Middle frontal gyrus (tissue), 1 donor: ENCODE measurements at regions not wholly inside any gene's neighbourhood (a gene's known extent, or its start where the extent isn't known, plus 50 kb on each side); places are given as distances from the start of the nearest gene placed in this dataset.
"Not testable (repeated sequence)": the region's sequence is repeated elsewhere in the genome, so short reads cannot be mapped to it uniquely, and the experiment has no call there.

Source experiments
- DNase-seq: peaks from one replicate; pipeline ENCODE4 v3.0.0-alpha.2; 2015; ENCODE audit warnings: low spot score; ENCODE audit errors: extremely low spot score

DNA sequence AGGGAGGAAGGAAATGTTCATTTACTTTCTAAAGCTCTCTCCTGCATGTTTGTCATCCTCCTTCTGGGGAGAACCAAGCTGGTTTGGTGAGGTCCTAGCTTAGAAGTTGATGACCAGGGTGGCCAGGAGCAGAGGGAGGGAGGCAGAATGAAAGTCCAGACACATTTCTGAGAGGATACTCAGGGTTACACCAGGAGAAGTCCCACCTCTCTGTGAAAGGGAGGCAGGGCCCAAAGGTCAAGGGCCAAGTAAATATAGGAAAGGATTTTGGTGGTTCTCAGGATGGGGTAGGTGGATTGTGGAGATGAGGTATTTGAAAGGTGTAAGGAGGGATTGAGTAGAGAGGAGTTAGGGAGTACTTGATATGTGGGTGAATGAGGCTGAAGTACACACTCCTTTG is 58.0 kb upstream of the FBXO11 start:
- DNase-seq: no peak

DNA sequence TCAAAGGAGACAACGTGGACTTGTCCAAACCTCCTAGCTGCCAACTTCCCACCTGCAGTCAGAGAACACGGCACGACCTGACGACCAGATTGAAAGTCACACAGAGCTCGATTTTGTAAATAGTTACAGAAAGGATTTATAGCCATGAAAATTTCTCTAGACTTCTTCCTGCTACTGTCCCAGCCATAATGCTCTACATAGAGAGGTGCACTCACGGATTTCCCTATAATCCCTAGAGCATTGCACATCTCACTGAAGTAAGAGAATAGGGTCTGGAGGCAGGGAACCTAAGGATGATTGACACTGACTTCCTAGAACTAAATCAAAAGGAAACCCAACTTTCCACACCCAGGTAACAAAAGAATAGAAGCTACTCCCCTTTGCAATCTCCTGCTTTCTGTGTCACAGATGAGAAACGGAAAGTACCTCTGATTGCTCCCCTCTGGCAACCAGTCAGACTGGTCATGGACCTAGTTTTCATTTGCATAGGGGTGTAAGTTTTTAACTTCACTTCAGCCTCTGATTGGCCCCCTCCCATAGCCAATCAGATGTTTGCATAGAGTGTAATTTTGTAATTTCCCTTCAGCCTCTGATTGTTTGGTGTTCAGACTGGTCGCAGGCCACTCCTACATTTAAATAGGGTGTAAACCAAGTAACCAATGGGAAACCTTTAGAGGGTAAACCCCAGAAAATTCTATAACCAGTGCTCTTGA is 58.6 kb upstream of the FBXO11 start:
- no peak for DNase-seq

DNA sequence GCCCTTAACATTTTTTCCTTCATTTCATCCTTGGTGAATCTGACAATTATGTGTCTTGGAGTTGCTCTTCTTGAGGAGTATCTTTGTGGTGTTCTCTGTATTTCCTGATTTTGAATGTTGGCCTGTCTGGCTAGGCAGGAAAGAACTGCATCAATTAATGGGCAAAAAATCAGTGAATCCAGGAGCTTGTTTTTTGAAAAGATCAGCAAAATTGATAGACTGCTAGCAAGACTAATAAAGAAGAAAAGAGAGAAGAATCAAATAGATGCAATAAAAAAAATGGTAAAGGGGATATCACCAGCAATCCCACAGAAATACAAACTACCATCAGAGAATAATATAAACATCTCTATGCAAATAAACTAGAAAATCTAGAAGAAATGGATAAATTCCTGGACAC is 70.4 kb upstream of the FBXO11 start:
- not testable (repeated sequence) for DNase-seq

DNA sequence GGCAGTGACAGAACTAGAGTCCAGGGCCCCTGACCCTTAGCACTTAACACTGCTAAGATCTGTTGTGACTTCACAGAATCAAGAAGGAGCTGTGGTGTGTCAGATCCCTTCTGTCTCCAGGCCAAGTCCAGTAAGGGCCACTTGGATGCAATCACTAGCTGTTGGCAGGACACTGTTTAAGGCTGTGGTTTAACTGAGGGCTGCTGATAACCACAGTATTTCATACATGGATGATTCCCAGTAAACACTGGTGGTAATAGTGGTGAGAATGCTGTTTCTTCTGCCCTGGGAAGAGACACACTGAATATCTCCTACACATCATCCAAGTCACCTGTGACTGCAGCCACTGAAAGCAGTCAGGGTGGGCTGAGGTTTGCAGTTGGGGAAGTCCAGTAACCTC is 77.7 kb upstream of the FBXO11 start:
- DNase-seq: no peak

DNA sequence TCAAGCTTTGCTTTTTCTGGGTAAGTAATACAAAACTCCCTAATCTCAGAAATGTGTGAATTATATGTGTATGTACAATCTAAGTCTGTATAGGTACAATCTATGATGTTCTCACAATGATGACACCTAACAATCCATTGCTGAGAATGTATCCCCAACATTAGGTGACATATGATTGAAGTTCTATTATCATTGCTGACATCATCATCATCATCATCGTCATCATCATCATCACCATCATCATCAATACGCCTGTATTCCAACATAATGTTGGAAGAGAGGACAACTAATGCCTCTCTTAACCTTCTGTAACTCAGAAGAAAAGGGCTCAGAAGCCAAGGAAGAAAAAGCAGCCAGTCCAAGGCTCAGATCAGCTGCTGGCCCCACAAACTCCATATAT is 84.2 kb upstream of the FBXO11 start:
- DNase-seq: no peak

DNA sequence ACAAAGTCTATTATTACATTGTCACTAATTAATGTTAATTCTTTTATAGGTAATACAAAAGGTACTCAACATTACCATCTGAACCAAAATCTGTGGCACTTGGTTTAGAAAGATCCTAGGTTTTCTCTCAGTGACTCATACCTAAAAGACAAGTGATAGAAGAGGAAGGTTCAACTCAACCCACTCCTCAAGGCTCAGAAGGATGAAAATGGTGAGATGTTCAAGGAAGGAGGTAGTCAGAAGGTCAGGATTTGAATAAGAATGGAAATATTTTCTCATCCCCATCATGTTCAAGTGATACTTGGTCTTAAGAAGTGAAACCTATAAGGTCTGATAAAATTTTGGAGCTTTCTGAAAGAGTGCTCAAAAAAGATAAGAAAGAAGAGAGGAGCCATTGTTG is 86.4 kb upstream of the FBXO11 start:
- DNase-seq: no peak

DNA sequence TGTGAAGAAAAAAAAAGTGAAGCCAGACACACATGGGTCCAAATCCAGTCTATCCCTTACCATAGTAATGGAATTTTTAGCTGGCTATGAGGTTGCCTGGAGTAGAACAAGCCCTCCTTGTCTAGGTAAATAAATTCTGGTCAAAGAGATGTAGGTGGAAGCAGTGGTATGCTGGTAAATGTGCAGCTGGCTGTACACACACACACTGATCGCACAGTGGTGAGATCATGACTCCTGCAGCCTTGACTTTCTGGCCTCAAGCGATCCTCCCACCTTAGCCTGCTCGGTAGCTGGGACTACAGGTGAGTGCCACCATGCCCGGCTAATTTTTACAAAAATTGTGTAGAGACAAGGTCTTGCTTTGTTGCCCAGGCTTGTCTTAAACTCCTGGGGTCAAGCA is 90.5 kb upstream of the FBXO11 start:
- no peak for DNase-seq

DNA sequence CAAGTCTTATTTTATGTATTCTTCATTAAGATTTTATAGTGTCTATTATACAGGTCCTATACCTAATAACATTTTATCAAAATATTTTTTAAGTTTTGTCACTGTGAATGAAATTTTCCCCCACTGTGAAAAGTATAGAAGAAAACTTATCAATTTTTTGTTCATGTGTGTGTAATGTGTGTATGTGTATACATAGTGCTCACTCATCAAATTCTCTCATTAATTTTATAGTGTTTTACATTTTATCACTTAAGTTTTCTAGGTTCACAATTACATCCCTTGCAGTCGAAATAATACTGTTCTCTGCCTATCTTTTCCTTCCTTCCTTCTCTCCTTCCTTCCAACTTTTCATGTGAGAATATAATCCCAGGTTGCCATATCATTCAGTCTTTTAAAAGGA is 93.2 kb upstream of the FBXO11 start:
- no peak for DNase-seq

DNA sequence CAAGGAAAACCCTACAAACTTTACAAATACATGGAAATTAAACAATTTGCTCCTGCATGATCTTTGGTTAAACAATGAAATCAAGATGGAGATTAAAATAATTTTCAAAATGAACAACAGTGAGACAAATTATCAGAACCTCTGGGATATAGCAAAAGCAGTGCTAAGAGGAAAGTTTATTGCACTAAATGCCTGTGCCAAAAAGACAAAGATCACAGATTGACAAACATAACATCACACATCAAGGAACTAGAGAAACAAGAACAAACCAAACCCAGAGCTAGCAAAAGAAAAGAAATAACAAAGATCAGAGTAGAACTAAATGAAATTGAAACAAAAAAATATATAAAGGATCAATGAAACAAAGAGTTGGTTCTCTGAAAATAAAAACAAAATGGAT is 95.2 kb upstream of the FBXO11 start:
- DNase-seq: no peak

DNA sequence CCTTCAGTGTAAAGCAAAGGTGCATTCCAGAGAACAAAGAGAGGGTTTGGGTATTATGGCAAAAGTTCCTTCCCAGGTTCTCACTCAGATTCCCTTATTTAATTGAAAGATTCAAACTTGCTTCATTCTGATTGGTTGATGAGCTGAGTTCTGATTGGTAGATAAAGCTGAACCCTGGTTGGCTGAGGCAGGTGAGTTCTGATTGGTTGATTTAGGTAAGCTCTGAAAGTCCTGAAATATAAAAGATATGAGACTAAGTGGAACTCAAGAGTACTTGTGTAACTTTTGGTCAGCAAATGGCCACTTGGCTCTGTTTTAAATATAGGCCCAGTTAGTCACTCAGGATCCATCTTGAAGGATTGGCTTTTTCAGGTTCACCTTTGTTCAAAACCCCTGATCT is 99.8 kb upstream of the FBXO11 start:
- no peak for DNase-seq

DNA sequence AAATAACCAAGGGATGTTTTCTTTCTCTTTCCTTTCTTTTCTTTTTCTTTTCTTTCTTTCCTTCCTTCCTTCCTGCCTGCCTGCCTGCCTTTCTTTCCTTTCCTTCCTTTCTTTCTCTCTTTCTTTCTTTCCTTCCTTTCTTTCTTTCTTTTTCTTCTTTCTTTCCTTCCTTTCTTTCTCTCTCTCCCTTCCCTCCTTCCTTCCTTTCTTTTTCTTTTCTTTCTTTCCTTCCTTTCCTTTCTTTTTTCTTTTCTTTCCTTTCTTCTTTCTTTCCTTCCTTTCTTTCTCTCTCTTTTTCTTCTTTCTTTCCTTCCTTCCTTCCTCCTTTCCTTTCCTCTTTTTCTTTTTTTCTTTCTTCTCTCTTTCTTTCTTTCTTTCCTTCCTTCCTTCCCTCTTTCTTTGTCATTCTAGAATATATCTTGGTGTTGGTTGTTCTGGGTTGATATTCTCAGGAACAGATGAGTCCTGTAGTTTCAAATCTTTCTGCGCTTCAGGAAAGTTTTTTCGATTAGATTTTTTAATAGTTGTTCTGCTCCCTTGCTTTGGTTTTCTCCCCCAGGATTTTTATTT is 101.5 kb upstream of the FBXO11 start:
- DNase-seq: no peak

DNA sequence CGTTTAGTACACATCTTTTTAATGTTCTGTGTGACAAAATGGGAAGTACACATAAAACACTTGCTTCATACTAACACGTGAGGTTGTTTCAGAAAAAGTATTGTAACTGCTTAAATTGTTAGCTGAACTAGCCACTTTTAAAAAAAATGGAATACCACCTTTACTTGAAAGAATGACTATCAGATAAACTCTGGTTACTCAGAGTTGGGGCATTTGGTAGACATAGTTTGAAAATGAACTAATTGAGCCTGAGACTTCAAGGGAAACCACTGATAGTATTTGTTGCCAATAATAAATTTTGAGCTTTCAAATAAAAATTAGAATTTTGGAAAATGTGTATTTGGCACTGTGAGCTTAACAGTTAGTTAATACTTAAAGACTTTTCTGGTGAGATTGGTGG is 103.0 kb upstream of the FBXO11 start:
- no peak for DNase-seq

DNA sequence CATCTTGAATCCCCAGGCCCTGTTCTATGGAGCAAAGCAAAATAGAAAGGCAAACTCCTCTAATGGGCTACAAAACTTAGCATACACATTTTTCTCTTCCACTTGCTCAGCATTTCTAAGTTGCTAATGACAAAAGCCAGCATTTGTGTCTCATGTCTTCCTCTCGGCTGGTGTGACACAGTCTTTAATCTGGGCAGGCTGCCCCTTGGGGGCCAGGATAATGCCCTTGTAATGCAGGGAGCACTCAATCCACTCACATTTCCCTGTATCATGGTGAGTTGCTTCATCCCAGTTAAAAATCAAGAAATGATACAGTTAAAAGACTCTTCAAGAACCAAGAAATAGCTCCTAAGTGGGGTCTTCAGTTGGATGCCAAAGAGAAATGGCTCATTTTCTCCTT is 109.1 kb upstream of the FBXO11 start:
- no peak for DNase-seq

DNA sequence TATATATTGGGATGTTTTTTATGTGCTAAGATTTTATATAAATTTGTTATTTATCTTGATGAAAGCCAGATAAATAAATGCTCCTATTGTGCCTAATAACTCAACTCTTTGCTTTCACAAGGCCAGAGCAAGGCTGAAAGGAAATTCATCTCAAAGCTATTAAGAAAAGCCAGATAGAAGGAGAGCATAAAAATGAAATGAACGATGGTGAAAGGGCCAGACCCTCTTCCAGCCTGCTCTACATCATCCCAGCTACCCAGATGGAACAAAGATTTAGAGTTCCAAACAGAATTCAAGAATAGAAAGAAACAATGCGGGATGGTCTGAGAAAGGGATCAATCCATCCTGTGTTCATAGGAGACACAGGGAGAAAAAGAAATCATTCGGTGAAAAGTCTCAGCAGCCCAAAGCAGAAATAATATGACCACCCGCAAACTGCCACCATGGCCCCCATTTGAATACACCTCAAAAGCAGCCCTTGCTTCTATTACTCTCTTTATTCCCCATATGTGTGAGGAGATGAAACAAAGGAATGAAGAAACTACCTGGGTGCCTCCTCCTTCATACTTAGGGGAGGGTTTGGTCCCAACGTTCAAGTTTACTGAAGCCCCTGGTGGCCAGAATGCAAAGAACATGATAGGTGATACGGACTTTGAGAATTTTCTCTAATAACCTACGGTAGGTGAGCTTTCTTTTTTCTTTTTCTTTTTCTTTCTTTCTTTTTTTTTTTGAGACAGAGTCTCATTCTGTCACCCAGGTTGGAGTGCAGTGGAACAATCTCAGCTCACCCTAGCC is 110.1 kb upstream of the FBXO11 start:
- DNase-seq: no peak

DNA sequence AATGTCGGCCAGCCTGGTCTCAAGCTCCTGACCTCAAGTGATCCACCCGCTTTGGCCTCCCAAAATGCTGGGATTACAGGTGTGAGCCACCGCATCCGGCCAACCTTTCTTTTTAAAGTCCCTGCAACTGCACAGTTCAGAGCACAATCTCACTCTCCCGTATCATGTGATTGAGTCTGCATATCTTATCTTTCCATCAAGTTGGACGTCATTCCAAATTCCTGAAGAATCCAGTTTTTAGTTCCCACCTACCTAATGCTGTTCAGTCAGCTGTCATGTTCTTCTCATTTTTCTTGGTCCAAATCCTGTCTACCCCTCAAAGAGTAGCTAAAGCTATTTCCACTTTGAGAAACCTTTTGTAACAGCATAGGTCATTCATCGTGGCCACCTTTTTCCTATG is 110.8 kb upstream of the FBXO11 start:
- no peak for DNase-seq

DNA sequence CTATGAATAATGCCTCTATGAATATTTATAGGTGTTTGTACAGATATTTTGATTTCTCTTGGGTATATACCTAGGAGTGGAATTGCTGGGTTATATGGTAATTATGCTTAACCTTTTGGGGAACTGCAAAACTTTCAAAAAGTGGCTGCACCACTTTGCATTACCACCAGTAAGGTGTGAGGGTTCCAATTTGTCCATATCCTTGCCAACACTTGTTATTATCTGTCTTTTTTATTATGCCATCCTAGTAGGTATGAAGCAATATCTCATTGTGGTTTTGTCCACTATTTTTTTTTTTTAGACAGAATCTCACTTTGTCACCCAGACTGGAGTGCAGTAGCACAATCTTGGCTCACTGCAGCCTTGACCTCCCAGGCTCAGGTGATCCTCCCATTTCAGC is 112.2 kb upstream of the FBXO11 start:
- DNase-seq: no peak

DNA sequence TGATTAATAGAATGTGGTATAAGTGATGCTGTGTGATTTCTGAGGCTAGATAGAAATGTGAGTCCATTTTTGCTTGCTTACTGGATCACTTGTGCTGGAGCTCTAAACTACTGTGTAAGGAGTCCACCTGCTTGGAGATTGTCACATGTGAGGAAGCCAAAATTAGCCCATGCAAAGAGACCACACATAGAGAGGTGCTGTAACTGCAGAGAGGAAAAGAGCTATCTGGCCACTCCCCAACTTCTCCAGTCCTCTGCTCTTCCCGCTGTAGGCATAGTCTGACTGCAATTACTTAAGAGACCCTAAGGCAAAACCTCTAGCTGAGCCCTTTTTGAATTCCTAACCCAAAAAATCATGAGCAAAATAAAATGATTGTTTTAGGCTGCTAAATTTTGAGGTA is 120.6 kb upstream of the FBXO11 start:
- no peak for DNase-seq

DNA sequence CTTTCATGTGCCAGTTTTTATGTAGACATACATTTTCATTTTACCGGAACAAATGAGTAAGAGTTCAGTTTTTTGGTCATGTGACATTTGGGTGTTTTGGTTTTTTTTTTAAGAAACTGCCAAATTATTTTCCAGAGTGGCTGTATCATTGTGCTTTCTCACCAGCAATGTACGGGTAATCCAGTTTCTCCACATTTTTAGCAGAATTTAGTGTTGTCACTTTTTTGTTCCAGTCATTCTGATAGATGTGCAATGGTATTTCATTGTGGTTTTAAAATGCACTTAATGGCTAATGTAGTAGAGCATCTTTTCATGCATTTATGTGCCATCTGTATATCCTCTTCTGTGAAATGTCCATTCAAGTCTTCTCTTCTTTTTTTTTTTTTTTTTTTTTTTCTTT is 126.5 kb upstream of the FBXO11 start:
- no peak for DNase-seq

DNA sequence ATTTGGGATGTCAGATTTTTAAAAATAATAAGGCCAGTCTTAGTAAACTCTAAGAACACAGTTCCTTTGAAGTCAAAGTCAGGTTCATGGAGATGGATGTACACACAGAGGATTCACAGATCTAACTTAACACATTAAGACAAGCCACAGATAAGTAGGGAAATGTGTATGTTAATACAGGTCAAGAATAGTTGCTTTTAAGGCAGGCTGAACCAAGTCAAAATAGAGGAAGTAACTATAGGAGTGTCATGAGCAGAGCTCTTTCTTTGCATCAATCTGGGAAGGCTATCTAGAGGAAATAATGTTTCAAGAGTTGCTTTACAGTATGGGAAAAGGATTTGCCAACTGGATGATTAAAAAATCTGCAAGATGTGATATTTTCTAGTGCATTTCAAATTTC is 128.0 kb upstream of the FBXO11 start:
- DNase-seq: no peak

DNA sequence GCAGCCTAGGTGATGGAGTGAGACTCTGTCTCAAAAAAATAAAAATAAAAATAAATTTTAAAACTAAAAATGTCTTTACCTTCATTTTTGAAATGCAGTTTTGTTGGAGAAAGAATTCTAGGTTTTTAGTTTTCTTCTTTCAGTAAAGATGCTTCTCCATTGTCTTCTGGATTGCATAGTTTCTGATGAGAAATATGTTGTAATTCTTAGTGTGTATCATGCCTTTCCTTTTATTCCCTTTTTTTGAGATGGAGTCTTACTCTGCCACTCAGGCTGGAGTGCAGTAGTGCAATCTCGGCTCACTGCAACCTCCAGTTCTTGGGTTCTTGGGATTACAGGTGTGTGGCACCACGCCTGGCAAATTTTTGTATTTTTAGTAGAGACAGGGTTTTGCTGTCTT is 130.0 kb upstream of the FBXO11 start:
- DNase-seq: no peak

DNA sequence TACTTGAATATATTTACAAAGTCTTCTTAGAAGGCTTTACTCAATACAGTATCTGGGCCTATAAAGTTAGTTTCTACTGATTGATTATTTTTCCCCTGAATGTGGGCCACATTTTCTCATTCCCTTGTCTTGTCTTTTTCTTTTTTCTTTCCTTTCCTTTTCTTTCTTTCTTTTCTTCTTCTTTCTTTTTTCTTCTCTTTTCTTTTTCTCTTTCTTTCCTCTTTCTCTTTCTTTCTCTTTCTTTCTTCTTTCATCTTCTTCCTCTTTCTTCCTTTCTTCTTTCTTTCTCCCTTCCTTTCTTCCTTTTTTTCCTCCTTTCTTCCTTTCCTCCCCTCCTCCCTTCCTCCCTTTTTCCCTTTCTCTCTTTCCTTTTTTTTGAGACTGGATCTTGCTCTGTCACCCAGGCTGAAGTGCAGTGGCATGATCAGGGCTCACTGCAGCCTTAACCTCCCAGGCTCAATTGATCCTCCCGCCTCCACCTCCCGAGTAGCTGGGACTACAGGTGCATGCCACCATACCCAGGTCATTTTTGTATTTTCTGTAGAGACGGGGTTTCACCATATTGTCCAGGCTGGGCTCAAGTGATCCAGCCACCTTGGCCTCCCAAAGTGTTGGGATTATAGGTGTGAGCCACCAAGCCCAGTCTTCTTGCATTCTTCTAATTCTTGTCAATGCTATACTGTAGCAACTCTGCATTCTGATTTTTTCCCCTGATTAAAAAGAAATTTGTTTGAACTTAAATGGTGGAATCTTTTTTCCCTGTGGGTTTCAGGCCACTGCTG is 133.1 kb upstream of the FBXO11 start:
- no peak for DNase-seq

DNA sequence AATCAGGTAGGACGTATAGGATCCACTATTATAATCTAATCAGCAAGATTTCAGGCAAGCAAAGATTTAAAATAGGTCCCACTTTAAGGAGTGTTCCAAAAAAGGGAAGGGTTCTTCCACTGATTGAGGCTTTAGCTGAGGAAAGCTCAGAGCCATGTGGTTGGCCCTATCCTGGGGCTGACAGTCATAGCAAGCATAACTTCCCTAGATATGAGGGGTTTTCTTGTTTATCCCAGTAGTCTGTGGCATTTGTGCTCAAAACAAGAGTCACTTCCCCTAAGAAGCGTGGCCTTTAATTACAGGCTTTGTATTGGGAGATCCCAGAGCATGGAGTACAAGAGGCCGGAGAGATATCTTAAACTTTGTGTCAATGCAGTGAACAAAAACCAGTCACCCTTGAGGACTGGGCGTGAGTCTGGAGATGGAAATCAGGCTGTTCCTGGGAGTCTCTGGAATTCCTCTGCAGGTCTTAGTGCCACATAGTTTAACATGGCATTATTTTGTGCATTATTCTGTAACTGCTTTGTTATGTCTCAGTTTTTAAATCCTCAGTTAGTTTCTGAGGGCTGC is 136.9 kb upstream of the FBXO11 start:
- DNase-seq: no peak
